ENCODE measurements at regions not wholly inside any gene's neighbourhood (a gene's known extent, or its start where the extent isn't known, plus 50 kb on each side); places are given as distances from the start of the nearest gene placed in this dataset.

GRCh38 chr10:28902215-28902614 lies 224.9 kb downstream of the BAMBI start:
- TF ChIP-seq EZH2phosphoT487 (IDR thresholded peaks at IDR 0.05; ENCODE audit: borderline replicate concordance, low read length) (no peak), CTCF (IDR thresholded peaks at IDR 0.05; ENCODE audit: low read depth, low read length, poor library complexity, severe bottlenecking) (no peak)
- Histone ChIP-seq H3K9me2 (replicated peaks; ENCODE audit: control insufficient read depth, low read length) (no peaks in the 10 kb centered on the region), H3K27me3 (ENCODE audit: control insufficient read depth, low read length) (no peaks in the 10 kb centered on the region), H3K4me1 (ENCODE audit: control insufficient read depth, low read length) (no peaks in the 10 kb centered on the region), H3K4me3 (ENCODE audit: low read length) (no peak overlapping the region), H3K4me2 (ENCODE audit: low read length) (no peak overlapping the region), H3K36me3 (ENCODE audit: control insufficient read depth, low read length) (no peaks in the 10 kb centered on the region), H4K20me1 (ENCODE audit: control insufficient read depth, insufficient read depth, low read depth, low read length) (no peaks in the 10 kb centered on the region), H3F3A (ENCODE audit: control insufficient read depth, insufficient read depth) (no peaks in the 10 kb centered on the region), H3K27ac (ENCODE audit: low read depth, low read length) (no peak overlapping the region), H3K9me3 (ENCODE audit: control insufficient read depth, insufficient read depth, low read length) (no peaks in the 10 kb centered on the region), H3K79me2 (ENCODE audit: control insufficient read depth, low read length) (no peaks in the 10 kb centered on the region)

DNA sequence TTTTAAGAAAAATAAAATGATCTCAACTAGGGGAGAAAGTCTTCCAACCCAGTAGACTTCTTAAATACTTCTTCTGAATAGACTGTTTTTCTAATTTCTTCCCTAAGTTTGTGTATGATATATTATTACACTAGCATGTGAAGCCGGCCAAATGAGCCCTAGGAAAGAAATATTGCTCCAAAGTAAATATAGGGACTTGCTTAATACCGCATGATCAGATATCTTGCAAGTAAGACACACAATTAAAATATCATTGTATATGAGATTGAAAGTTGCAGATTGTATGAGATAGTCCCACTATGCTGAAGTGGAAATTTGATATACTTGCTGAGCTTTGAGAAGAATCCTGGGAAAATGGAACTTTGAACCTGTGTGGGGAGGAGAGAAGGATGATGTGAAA lies 225.7 kb downstream of the BAMBI start:
- no peaks in the 10 kb centered on the region for H4K20me1 ChIP-seq (ENCODE audit: control insufficient read depth, insufficient read depth, low read depth, low read length)
- H3K27me3 ChIP-seq (ENCODE audit: control insufficient read depth, low read length): no peaks in the 10 kb centered on the region
- H3F3A ChIP-seq (ENCODE audit: control insufficient read depth, insufficient read depth): no peaks in the 10 kb centered on the region
- no peak for TF ChIP-seq CTCF (IDR thresholded peaks at IDR 0.05; ENCODE audit: low read depth, low read length, poor library complexity, severe bottlenecking)
- no peak for TF ChIP-seq EZH2phosphoT487 (IDR thresholded peaks at IDR 0.05; ENCODE audit: borderline replicate concordance, low read length)
- no peaks in the 10 kb centered on the region for H3K9me2 ChIP-seq (replicated peaks; ENCODE audit: control insufficient read depth, low read length)
- no peaks in the 10 kb centered on the region for H3K36me3 ChIP-seq (ENCODE audit: control insufficient read depth, low read length)
- H3K4me3 ChIP-seq (ENCODE audit: low read length): no peak overlapping the region
- no peak overlapping the region for H3K27ac ChIP-seq (ENCODE audit: low read depth, low read length)
- no peaks in the 10 kb centered on the region for H3K4me1 ChIP-seq (ENCODE audit: control insufficient read depth, low read length)
- H3K4me2 ChIP-seq (ENCODE audit: low read length): no peak overlapping the region
- H3K79me2 ChIP-seq (ENCODE audit: control insufficient read depth, low read length): no peaks in the 10 kb centered on the region
- no peaks in the 10 kb centered on the region for H3K9me3 ChIP-seq (ENCODE audit: control insufficient read depth, insufficient read depth, low read length)

DNA sequence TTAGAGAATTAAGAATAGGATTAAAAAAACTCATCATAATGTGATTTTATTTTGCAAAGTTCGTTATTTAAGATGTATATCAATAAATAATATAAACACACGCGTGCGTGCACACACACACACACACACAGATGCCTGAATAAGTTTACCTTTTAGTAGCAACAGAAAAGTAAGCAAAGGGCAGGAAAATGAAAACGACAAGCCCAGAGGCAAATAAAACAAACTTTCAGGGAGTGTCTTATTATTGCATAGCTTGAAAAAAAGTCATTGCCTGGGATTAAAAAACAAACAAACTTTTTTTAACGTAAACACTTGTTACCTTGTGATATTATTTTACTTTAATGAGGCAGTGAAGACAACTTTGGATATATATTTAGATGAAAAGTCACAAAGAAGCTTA lies 226.4 kb downstream of the BAMBI start:
- H3K4me1 ChIP-seq (ENCODE audit: control insufficient read depth, low read length): no peaks in the 10 kb centered on the region
- TF ChIP-seq CTCF (IDR thresholded peaks at IDR 0.05; ENCODE audit: low read depth, low read length, poor library complexity, severe bottlenecking): no peak
- no peak for TF ChIP-seq EZH2phosphoT487 (IDR thresholded peaks at IDR 0.05; ENCODE audit: borderline replicate concordance, low read length)
- H3K9me2 ChIP-seq (replicated peaks; ENCODE audit: control insufficient read depth, low read length): no peaks in the 10 kb centered on the region
- no peaks in the 10 kb centered on the region for H3K36me3 ChIP-seq (ENCODE audit: control insufficient read depth, low read length)
- H3K4me3 ChIP-seq (ENCODE audit: low read length): no peak overlapping the region
- H3F3A ChIP-seq (ENCODE audit: control insufficient read depth, insufficient read depth): no peaks in the 10 kb centered on the region
- no peak overlapping the region for H3K4me2 ChIP-seq (ENCODE audit: low read length)
- no peak overlapping the region for H3K27ac ChIP-seq (ENCODE audit: low read depth, low read length)
- H3K9me3 ChIP-seq (ENCODE audit: control insufficient read depth, insufficient read depth, low read length): no peaks in the 10 kb centered on the region
- no peaks in the 10 kb centered on the region for H3K79me2 ChIP-seq (ENCODE audit: control insufficient read depth, low read length)
- H3K27me3 ChIP-seq (ENCODE audit: control insufficient read depth, low read length): no peaks in the 10 kb centered on the region
- no peaks in the 10 kb centered on the region for H4K20me1 ChIP-seq (ENCODE audit: control insufficient read depth, insufficient read depth, low read depth, low read length)

GRCh38 chr10:28905371-28905770 lies 228.1 kb downstream of the BAMBI start:
- Histone ChIP-seq H3K27ac (ENCODE audit: low read depth, low read length) (no peak overlapping the region), H3K79me2 (ENCODE audit: control insufficient read depth, low read length) (no peaks in the 10 kb centered on the region), H3K4me1 (ENCODE audit: control insufficient read depth, low read length) (no peaks in the 10 kb centered on the region), H3K9me2 (replicated peaks; ENCODE audit: control insufficient read depth, low read length) (no peaks in the 10 kb centered on the region), H3F3A (ENCODE audit: control insufficient read depth, insufficient read depth) (no peaks in the 10 kb centered on the region), H3K4me2 (ENCODE audit: low read length) (no peak overlapping the region), H3K4me3 (ENCODE audit: low read length) (no peak overlapping the region), H3K36me3 (ENCODE audit: control insufficient read depth, low read length) (no peaks in the 10 kb centered on the region), H4K20me1 (ENCODE audit: control insufficient read depth, insufficient read depth, low read depth, low read length) (no peaks in the 10 kb centered on the region), H3K9me3 (ENCODE audit: control insufficient read depth, insufficient read depth, low read length) (no peaks in the 10 kb centered on the region), H3K27me3 (ENCODE audit: control insufficient read depth, low read length) (no peaks in the 10 kb centered on the region)
- TF ChIP-seq CTCF (IDR thresholded peaks at IDR 0.05; ENCODE audit: low read depth, low read length, poor library complexity, severe bottlenecking): no peak

All from DOHH2 (cell line).